ENCODE measurements at regions not wholly inside any gene's neighbourhood (a gene's known extent, or its start where the extent isn't known, plus 50 kb on each side); places are given as distances from the start of the nearest gene placed in this dataset.
"Not testable (repeated sequence)": the region's sequence is repeated elsewhere in the genome, so short reads cannot be mapped to it uniquely, and the experiment has no call there.

DNA sequence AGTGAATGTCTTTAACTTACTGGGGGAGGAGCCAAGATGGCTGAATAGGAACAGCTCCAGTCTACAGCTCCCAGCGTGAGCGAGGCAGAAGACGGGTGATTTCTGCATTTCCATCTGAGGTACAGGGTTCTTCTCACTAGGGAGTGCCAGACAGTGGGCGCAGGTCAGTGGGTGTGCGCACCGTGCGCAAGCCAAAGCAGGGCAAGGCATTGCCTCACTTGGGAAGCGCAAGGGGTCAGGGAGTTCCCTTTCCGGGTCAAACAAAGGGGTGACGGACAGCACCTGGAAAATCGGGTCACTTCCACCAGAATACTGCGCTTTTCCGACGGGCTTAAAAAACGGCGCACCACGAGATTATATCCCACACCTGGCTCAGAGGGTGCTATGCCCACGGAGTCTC is 187.3 kb downstream of the CHIC2 start:
- DNase-seq (ENCODE audit: low read depth in 2 of 3, low spot score in 2 of 3): not testable (repeated sequence)

DNA sequence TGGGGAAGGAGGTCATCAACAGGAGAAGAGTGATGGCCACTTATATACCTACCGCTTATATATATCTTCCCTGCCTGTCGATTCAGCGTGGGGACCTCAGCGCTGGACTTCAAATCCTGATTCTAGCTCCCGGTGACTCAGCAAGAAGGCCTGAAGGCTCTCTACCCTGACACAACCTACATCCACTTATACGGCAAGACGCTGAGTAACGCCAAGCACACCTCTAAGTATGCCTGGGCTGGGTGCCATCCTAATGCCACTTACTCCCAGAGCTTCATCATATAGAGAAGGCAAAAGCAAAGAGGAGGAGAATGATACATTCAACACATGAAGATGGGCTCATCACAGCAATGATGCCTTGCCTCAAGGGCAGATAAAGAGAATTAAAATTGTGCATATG is 198.3 kb downstream of the CHIC2 start:
- no peak for DNase-seq (ENCODE audit: low read depth in 2 of 3, low spot score in 2 of 3)

DNA sequence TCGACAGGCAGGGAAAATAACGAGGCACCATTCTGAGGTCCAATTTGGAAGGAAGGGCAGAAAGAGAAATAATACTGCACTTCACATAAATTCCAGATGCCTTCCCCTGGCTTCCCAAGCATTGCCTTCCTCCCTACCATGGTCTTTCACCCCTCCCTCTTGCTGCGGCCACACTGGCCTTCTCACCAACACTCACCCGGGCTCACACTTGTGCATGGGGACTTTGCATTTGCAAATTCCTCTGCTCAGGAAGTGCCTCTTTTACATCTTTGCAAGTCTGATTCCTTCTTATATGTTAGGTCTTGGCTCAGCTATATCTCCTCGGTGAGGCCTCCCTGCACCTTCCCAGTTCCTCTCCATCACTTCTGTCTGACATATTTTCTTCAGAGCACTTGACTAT is 199.4 kb downstream of the CHIC2 start:
- no peak for DNase-seq (ENCODE audit: low read depth in 2 of 3, low spot score in 2 of 3)

DNA sequence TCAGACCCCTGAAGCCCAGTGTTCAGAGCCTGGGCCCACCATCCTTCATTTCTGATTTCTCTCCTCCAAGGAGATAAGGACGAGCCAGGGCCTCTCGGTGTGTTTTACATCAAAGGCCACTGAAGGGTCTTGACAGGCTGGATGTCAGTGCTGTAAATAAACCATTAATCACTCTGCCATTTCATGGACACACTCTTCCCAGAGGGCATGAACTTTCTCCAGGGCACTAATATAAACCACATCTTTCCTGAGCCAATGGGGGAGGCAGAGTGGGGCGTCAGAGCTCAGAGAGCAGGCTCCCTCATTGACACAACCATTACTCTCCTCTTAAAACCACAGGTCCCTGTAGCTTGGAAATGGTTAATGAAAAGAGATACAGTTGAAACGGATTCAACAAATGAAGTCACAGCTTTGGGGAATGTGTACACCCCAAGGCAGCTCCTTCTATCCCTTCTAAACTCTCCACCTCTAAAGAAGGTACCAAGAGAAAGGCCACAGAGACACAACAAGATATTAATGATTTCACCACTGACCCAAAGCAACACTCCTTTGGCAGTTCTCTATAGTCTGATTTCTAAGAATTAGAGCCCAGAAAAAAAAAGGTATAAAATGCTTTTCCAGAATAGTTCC is 200.6 kb downstream of the CHIC2 start:
- DNase-seq (ENCODE audit: low read depth in 2 of 3, low spot score in 2 of 3): no peak

DNA sequence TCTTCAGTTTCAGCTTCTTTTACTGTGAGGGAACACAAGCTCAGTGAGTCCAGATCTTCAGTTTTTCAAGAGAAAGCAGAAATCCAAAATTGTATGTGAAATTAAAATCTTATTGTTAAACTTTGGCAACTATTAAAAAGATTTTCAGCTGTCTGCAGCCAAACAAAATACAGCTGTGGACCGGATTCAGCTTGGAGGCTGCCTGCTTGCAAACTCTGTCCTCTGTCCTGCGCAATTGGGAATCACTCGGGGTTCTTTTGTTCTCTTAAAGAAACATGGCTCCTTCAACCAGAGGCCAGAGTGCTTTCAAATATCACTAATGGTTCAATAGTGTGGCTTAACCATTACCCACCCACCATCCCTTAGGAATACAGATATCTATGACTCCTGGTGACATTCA is 201.2 kb downstream of the CHIC2 start:
- no peak for DNase-seq (ENCODE audit: low read depth in 2 of 3, low spot score in 2 of 3)

DNA sequence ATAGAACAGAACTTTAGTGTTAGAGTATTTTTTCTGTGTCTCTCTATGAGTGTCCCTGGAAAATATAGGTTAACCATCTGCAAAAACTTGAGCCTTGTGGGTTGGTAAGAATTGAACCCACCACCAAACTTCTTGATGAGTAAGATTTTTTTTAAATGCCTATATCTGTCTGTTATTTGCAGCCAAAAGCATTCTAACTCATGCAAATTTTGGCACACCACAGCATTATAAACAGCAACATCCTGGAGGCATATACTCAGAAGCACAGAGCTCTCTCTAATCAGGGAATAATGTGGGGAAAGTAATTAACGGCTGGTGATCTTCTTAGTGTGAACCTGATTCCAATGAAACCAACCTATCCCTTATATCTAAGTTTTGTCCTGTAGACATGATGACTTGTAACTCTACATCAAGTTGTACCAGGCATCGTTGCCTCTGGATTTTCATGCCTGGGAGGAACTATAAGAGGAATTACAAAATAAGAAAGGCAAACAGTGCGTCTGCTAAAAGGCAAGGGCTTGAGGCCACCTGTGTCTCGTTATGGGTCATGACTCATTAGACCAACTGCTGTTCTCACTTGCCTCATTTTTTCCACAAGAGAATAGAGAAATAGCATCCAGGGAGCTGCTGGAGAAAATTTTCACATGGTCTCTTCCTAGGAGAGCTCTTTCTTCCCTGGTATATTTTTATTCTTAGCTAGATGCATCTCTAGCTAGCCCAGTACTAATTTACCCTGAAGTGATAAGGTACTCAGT is 202.4 kb downstream of the CHIC2 start:
- no peak for DNase-seq (ENCODE audit: low read depth in 2 of 3, low spot score in 2 of 3)

DNA sequence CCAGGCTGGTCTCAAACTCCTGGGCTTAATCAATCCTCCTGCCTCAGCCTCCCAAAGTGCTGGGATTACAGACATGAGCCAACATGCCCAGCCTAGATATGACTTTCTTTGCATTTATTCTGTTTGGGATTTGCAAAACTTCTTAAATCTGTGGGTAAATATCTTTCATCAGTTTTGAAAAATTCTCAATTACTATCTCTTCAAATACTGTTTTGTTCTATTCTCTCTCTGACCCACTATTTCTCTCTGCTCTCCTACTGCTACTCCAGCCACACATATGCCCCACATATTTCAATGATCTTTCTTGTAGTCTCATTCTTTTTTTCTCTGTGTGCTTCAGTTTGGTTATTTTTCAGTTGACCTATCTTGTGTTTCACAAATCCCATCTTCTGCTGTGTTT is 205.1 kb downstream of the CHIC2 start:
- no peak for DNase-seq (ENCODE audit: low read depth in 2 of 3, low spot score in 2 of 3)

DNA sequence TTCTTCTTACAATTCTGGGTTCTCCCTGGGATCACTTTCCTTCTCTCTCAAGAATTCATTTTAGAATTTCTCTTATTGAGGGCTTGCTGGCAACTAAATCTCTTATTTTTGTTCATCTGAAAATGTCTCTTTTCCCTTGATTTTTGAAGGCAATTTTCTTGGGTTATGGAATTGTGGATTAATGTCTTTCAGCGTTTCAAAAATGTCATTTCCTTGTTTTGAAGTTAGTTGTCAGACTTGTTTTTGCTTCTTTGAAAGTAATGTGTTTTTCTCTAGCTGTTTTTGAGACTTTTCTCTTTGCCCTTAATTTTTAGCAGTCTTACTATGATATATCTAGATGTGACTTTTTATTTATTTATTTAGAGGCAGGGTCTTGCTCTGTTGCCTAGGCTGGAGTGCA is 205.7 kb downstream of the CHIC2 start:
- no peak for DNase-seq (ENCODE audit: low read depth in 2 of 3, low spot score in 2 of 3)

DNA sequence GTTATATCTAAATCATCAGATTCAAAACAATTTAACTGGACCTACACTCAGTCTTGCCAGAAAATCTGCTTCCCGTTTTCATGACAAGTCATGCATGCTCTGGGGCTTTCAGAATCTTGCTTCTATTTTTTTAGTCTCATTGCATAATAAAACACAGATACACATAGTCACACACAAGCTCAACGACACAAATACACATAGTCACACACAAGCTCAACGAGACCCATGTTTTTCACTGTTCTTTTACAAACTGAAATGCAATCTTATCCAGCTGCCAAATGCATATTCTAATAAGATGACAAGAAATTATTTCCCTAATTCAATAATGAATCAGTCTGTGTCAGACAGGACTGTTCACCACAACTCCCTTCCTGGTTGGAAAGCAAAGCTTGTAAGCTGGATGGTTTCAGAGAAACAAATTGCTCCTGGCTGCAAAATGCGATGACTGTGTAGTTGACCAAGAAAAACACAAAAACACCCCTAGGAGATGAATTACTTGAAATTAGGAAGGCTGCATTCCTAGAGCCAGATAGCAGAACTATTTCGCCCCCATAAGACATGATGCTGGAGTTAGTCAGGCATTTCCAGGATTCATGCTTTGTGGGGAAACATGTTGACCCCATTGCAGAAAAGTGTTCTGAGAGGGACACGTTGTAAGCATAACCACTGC is 208.7 kb downstream of the CHIC2 start:
- no peak for DNase-seq (ENCODE audit: low read depth in 2 of 3, low spot score in 2 of 3)

DNA sequence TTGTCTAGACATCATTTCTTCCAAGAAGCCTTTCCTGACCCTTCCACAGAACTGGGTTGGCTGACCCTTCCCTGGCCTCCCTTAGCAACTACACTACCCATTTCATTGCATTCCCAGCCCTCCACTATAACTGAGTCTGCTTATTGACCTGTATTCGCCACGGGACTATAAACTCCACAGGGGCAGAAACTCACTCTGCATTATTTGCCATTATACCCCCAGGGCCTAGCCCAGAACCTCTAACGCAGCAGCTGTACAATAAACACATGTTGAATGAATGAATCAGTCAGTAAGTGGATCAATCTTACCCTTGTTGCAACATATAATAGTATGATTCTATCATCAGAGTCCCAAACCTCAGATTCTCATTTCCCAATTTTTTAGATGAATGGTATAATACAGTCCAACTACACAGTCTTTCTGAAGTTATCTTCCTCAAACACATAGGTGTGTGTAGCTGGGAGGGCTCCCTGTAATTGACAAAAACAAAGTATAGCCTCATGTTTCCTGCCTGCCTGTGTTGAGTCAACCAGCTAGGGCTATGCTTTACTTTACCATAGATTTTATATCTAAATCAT is 209.3 kb downstream of the CHIC2 start:
- DNase-seq (ENCODE audit: low read depth in 2 of 3, low spot score in 2 of 3): no peak

DNA sequence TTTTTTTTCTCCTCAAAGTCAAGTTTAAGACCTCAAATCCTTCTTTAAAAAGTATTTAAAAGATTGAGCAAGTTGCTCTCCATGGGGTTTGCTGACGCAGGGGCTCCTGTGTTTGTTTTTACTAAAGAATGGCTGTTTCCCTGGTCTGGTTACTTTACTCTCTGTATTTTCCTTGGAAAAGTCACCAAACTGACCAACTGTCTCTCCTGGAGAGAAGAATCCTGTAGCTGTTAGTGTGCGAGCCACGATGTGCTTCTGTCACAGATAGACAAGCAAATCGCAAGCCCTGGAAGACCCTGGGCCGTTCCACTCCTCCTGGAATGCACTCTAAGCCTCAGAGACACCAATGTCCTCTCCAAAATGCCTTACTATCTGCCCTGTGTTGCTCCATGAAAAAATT is 212.1 kb downstream of the CHIC2 start:
- no peak for DNase-seq (ENCODE audit: low read depth in 2 of 3, low spot score in 2 of 3)

DNA sequence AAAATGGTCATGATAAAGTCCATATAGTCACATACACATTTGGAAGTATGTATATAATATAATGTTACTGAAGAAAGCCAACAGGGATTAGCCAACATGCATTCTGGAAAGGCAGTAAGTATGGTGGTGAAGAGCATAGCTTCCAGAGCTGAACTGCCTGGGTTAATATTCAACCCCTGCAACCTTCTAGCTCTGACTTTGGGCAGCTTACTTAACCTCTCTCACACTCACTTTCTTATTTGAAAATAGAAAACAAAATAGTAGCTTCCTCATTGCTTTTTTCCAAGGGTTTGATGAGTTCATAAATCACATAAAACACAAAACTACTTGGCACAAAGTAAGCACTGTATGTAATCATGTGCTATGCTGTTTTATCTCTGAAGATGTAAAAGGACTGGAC is 216.4 kb downstream of the CHIC2 start:
- DNase-seq (ENCODE audit: low read depth in 2 of 3, low spot score in 2 of 3): no peak

DNA sequence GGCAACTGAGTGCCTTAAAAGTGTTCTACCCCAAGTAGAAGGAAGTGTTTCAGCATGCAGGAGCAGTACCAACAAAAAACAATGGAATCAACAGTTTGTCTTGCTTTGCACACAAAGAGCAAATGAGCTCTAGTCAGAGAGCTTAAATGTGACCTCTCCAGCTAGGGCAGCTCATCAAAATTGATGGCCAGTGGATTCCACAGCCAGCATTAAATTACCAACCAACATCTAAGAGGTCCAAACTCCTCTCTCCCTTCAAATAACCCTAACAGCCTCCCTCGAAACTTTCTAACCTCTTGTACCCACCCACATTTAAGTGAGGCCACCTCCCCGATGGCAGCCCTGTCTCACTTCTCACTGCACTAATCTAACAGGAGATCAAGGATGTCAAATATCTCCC is 219.9 kb downstream of the CHIC2 start:
- no peak for DNase-seq (ENCODE audit: low read depth in 2 of 3, low spot score in 2 of 3)

DNA sequence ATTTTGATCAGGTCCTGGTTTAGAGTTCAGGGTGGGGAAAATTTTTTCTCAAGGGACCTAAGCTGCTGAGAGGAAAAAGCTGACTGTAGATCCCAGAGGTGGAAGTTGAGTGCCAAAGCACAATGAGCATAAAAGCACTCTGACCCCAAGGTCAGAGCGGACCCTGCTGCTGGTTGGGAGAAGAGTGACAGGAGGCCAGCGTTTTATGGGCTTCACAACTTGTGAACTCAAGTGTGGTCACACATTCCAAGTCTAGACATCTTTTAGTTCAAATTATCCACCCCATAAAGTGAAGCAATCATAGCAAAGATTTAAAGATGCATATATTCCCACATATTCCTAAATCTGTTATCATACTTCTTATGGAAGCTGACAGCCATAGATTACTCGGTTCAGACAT is 220.3 kb downstream of the CHIC2 start:
- DNase-seq (ENCODE audit: low read depth in 2 of 3, low spot score in 2 of 3): no peak

DNA sequence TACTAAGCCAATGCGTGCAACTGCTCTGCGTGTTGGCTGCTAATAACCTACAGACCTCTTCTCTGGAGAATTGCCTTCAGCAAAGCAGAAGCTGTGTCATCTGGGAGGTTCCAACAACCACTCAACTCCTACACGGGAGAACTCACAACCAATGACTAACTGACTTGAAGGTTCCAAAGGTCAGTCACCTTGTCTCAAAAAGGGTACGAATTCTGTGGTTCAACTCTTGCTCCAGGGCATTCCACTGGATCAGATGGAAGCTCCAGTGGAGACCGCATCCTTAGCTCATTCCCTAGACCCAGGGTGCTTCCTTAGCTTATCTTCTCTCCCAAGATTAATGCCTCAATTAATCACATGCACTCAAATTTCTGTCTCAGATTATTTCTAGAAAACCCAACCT is 222.7 kb downstream of the CHIC2 start:
- DNase-seq (ENCODE audit: low read depth in 2 of 3, low spot score in 2 of 3): no peak

DNA sequence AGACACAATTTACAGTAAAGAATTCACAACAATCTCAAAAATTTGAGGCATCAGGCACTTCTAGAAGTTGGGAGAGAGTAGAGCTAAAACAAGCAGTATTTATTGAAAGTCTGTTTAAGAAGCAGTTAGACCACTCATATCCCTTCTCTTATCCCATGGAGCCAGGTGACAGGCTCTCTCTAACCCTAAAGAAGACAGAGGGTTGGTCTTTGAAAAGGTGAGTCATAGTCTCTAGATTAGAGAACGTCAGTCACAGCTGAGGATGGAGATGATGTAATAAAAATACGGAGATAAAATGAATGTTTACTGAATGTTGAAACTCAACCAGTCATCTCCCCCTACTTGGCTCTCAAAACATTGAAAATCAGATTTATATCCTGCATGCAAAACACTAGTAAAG is 223.8 kb downstream of the CHIC2 start:
- DNase-seq (ENCODE audit: low read depth in 2 of 3, low spot score in 2 of 3): no peak

DNA sequence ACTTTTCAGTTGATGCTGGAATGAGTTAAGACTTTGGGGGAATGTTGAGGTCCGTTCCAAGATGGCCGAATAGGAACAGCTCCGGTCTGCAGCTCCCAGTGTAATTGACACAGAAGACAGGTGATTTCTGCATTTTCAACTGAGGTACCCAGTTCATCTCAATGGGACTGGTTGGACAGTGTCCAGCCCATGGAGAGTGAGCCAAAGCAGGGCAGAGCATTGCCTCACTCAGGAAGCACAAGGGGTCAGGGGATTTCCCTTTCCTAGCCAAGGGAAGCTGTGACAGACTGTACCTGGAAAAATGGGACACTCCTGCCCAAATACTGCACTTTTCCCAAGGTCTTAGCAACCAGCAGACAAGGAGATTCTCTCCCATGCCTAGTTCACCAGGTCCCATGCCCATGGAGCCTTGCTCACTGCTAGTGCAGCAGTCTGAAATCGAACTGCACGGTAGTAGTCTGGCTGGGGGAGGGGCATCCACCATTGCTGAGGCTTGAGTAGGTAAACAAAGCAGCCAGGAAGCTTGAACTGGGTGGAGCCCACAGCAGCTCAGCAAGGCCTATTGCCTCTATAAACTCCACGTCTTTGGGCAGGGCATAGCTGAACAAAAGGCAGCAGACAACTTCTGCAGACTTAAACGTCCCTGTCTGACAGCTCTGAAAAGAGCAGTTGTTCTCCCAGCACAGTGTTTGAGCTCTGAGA is 231.0 kb downstream of the CHIC2 start:
- not testable (repeated sequence) for DNase-seq (ENCODE audit: low read depth in 2 of 3, low spot score in 2 of 3)

DNA sequence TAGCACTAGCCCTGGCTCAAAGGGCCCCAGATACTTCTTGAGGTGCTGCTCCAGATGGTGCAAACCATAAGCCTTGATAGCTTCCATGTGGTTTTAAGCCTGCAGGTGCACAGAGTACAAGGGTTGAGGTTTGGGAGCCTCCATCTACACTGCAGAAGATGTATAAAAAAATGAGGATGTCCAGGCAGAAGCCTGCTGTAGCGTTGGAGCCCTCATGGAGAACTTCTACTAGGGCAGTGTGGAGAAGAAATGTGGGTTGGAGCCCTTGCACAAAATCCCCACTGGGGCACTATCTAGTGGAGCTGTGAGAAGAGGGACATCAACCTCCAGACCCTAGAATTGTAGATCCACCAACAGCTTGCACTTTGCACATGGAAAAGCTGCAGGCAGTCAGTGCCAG is 231.9 kb downstream of the CHIC2 start:
- no peak for DNase-seq (ENCODE audit: low read depth in 2 of 3, low spot score in 2 of 3)

DNA sequence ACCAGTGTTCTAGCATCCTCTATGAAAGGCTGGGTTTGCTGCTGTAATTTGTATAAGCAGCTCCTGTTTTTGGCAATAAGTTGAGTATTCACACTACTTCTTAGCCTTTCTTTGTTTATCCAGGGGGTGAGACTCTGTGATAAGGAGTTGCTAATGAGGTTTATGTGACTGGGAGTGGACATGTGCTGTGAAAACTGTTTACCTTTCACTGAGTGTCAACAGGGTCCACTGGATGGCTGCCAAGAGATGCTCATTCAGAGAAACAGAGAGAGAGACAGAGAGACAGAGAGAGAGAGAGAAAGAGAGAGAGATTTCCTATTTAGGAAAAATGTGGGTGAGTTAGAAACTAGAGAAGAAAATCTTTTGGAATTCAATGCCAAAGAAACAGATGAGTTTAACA is 233.9 kb downstream of the CHIC2 start:
- DNase-seq (ENCODE audit: low read depth in 2 of 3, low spot score in 2 of 3): no peak

DNA sequence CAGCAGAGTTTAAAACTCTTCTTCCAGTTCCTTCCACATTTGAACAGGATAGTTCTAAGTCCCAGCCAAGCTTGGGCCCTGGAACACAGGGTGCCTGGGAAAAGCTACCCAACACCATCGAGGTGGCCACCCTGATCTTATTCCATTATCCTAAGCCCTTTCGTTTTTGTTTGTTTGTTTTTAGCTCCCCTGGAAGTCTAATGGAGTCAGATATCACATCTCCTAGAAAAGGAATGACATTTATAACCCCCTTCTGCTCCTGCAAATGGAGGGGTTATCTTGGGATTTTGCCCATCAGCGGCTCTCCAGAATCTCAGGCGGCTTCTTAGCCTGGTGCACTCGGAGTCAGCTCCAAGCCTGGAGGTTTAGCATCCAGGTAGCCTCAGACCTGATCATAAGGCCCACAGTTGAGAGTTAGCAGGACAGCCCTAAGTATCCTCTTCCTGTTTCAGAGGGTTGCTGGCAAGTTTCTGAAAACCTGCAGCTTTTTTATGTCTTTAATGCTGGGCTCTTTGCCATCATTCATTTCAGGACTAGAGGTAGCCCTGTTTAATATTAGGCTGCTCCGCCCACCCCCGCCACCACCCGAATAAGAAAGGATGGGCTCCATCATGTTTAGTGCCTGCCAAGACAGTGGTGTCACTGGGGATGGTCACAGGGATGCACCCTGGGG is 230.0 kb upstream of the LNX1 start:
- no peak for DNase-seq (ENCODE audit: low read depth in 2 of 3, low spot score in 2 of 3)

DNA sequence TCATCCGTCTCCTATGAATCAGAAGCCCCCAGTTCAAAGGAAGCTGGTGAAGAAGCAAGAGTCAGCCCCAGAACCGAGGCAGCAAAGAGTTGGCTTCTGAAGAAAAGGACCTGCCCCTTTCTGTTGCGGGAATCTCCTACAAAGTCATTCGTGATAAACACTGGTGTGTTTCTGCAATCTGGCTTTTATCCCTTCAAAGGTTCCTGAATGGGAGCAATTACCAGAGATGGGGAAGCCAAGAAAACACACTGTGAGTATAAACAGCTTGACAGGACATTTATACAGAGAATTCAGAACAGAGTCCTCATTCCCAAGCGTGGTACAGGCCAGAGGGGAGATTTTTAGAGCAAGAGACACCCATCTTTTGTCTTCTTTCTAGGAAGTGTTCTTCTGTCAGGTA is 226.8 kb upstream of the LNX1 start:
- DNase-seq (ENCODE audit: low read depth in 2 of 3, low spot score in 2 of 3): no peak
